RWPE2 (cell line): ENCODE measurements at regions not wholly inside any gene's neighbourhood (a gene's known extent, or its start where the extent isn't known, plus 50 kb on each side); places are given as distances from the start of the nearest gene placed in this dataset.
A peak's percentile ranks its signal among the peaks of the same experiment; 100 is the strongest.
"Not testable (repeated sequence)": the region's sequence is repeated elsewhere in the genome, so short reads cannot be mapped to it uniquely, and the experiment has no call there.

Experiments
- ATAC-seq: fragments of 200-7000 bp; cut with Tn5 transposase; 3 replicates; pipeline ENCODE4 v1.9.1; 2021; ENCODE audit warnings: low read depth
- DNase-seq: peaks from one replicate; pipeline ENCODE4 v3.0.0-alpha.2; 2020; ENCODE audit warnings: low spot score
- H3K27ac ChIP-seq: fragments of 450-650 bp; 2 replicates; pipeline ENCODE4 v1.5.1; 2017; ENCODE audit warnings: mild to moderate bottlenecking; ENCODE audit not compliant: poor library complexity, severe bottlenecking
- H3K27me3 ChIP-seq: fragments of 250-450 bp; sonication (Bioruptor Pico); 2 replicates; pipeline ENCODE4 v1.5.1; 2021; ENCODE audit warnings: mild to moderate bottlenecking, moderate library complexity; ENCODE audit not compliant: insufficient read depth, poor library complexity, severe bottlenecking
- H3K36me3 ChIP-seq: fragments of 250-450 bp; sonication (Bioruptor Pico); 2 replicates; pipeline ENCODE4 v1.5.1; 2020; ENCODE audit warnings: low read depth, mild to moderate bottlenecking, moderate library complexity
- H3K4me1 ChIP-seq: fragments of 250-450 bp; sonication (Bioruptor Pico); 2 replicates; pipeline ENCODE4 v1.5.1; 2021; ENCODE audit warnings: mild to moderate bottlenecking, moderate library complexity; ENCODE audit not compliant: insufficient read depth, poor library complexity, severe bottlenecking
- H3K4me3 ChIP-seq: fragments of 250-450 bp; sonication (Bioruptor Pico); 2 replicates; pipeline ENCODE4 v1.5.1; 2021; ENCODE audit warnings: mild to moderate bottlenecking, moderate library complexity; ENCODE audit not compliant: severe bottlenecking
- H3K9me3 ChIP-seq: fragments of 250-450 bp; sonication (Bioruptor Pico); 2 replicates; pipeline ENCODE4 v1.5.1; 2021; ENCODE audit warnings: mild to moderate bottlenecking, moderate library complexity; ENCODE audit not compliant: severe bottlenecking
- TF ChIP-seq, protein P1 (sequence below): fragments of 450-650 bp; IDR thresholded peaks from one replicate; pipeline ENCODE4 v1.5.1; 2017; ENCODE audit warnings: mild to moderate bottlenecking, moderate library complexity; ENCODE audit not compliant: poor library complexity, severe bottlenecking

DNA sequence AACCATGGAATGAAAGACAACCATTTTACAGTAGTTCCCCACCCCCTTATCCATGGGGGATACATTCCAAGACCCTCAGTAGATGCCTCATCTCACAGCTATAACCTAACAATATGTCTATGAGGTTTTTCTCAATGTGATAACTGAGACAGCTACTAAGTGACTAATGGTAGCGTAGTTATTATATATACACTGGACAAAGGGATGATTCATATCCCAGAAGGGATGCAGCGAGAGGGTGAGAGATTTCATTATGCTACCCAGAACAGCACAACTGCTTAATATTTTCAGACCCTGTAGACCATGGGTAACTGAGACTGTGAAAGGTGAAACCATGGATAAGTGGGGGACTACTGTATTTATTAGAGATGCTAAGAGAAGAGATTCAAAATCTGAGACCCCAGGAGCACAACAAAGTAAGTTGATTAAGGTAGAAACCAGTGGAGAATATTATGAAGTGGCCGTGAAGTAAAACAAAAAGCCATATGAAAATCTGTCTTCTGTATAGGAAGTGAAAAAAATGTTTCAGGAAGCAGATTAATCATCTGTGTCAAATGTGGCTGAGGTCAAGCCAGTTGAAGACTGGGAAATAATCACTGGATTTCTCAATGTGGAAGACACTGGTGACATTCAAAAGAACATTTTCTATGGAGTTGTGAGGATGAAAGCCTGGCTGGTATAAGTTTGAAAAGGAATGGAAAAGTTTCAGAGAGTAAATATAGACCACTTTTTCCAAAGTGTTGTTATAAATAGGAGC is 77.2 kb downstream of the RPL10L start:
- ATAC-seq = peak; percentile 91
- DNase-seq = no peak
- Histone ChIP-seq H3K36me3 (no peaks in the 10 kb centered on the region; the same call in 1 of the 2 replicates), H3K4me3 (no peak overlapping the region), H3K27ac (peak overlapping the region; percentile 59), H3K9me3 (no peaks in the 10 kb centered on the region), H3K4me1 (peaks cover 37% of the 10 kb centered on the region), H3K27me3 (peaks cover 3% of the 10 kb centered on the region)
- TF ChIP-seq, protein P1, sequence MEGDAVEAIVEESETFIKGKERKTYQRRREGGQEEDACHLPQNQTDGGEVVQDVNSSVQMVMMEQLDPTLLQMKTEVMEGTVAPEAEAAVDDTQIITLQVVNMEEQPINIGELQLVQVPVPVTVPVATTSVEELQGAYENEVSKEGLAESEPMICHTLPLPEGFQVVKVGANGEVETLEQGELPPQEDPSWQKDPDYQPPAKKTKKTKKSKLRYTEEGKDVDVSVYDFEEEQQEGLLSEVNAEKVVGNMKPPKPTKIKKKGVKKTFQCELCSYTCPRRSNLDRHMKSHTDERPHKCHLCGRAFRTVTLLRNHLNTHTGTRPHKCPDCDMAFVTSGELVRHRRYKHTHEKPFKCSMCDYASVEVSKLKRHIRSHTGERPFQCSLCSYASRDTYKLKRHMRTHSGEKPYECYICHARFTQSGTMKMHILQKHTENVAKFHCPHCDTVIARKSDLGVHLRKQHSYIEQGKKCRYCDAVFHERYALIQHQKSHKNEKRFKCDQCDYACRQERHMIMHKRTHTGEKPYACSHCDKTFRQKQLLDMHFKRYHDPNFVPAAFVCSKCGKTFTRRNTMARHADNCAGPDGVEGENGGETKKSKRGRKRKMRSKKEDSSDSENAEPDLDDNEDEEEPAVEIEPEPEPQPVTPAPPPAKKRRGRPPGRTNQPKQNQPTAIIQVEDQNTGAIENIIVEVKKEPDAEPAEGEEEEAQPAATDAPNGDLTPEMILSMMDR = no peak

DNA sequence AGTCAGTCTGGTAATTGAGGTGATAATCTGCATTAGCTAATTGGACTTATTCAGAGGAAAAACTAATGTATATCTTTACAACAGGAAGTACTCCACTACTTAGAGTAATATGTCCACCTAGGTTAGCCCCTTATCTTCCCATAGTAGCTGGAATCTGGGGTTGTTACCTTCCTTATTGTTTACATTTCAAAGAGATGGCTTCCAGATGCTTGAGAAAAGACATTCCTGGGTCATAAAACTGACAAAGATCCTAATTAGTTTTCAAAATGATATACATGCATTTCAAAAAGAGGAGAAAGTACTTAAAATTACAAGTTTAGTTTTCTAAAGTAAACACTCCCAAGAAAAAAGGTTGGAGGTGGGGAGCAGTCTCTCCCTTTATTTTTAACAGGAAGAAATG is 78.1 kb downstream of the RPL10L start:
- TF ChIP-seq, protein P1 = no peak
- Histone ChIP-seq H3K27ac (no peak overlapping the region), H3K9me3 (no peaks in the 10 kb centered on the region), H3K4me3 (no peak overlapping the region), H3K36me3 (no peaks in the 10 kb centered on the region; the same call in 1 of the 2 replicates), H3K27me3 (peaks cover 3% of the 10 kb centered on the region), H3K4me1 (peaks cover 37% of the 10 kb centered on the region)
- ATAC-seq (no peak), DNase-seq (no peak)

DNA sequence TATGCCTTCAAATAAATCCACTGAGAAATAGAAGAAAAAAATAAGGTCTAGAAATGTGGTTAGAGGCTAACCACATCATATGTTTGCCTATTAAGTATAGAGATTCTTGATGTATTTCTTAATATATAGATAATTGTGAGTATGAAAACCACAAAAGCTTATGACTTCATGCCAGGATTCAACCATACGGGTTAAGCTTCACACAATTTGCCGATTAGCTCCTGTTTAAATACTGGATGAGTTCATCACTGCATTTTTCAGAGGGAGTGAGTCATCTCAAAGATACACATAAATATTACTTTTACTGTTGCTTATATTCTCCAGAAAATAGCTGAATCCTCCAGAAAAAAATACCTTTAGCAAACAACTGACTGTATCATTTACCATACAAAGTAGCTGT is 79.6 kb downstream of the RPL10L start:
- ATAC-seq = peak; percentile 87

DNA sequence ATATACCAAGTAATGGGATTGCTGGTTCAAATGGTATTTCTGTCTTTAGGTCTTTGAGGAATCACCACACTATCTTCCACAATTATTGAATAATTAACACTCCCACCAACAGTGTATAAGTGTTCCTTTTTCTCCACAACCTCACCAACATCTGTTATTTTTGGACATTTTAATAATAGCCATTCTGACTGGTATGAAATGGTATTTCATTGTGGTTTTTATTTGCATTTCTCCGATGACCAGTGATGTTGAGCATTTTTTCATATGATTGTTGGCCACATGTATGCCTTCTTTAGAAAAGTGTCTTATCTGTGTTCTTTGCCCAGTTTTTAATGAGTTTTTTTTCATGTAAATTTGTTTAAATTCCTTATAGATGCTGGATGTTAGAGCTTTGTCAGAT is 83.4 kb downstream of the RPL10L start:
- H3K27me3 ChIP-seq, H3K9me3 ChIP-seq, H3K4me3 ChIP-seq, H3K36me3 ChIP-seq, ATAC-seq, H3K27ac ChIP-seq, DNase-seq: not testable (repeated sequence)
- peaks cover 17% of the 10 kb centered on the region for H3K4me1 ChIP-seq

More for the DNA sequence above, 79.6 kb downstream of the RPL10L start:
- H3K27me3 ChIP-seq = peaks cover 3% of the 10 kb centered on the region
- TF ChIP-seq, protein P1 = no peak
- no peaks in the 10 kb centered on the region for H3K36me3 ChIP-seq
- no peak for DNase-seq
- H3K9me3 ChIP-seq = no peaks in the 10 kb centered on the region
- no peak overlapping the region for H3K4me3 ChIP-seq
- H3K27ac ChIP-seq = peak overlapping the region; percentile 29
- peaks cover 37% of the 10 kb centered on the region for H3K4me1 ChIP-seq

DNA sequence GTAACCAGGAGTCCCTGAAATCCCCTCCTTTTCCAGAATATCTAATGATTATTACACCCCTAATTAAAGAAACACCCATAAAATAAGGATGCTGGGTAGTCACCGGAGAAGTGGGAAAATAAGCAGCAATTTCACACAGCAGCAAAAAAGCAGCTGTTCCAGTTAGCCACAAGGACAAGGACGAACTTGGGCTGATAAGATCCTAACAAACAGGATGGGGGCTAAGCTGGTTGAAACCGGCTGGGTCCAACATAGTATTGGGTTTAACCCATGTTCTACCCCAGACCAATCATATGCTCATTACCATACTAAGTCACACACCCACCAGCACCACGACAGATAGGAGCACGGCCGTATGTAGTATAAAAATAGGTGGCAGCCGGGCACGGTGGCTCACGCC is 100.7 kb downstream of the RPL10L start:
- H3K36me3 ChIP-seq = no peaks in the 10 kb centered on the region
- H3K4me1 ChIP-seq = no peaks in the 10 kb centered on the region
- no peak overlapping the region for H3K27ac ChIP-seq
- no peak for ATAC-seq
- no peak for DNase-seq
- peaks cover 2% of the 10 kb centered on the region for H3K9me3 ChIP-seq
- TF ChIP-seq, protein P1 = no peak
- H3K27me3 ChIP-seq = no peaks in the 10 kb centered on the region
- H3K4me3 ChIP-seq = no peak overlapping the region
